ENCODE measurements at regions not wholly inside any gene's neighbourhood (a gene's known extent, or its start where the extent isn't known, plus 50 kb on each side); places are given as distances from the start of the nearest gene placed in this dataset.

- no peak for DNase-seq (ENCODE audit: extremely low read depth in 1 of 4, low spot score in 3 of 4)
- intact Hi-C loops (cut with micrococcal nuclease): loop anchor here (2.0 kb wide), 2 partner anchors 44 to 56 kb away; no protein-coding TSS in a partner anchor
- peak overlapping the region; percentile 83; the same call in 2 of the 3 replicates for H3K27ac ChIP-seq (ENCODE audit: extremely low read depth, low read depth, low read length)
- BruUV-seq (replicated peaks): no TSS peak
- H3K79me2 ChIP-seq (ENCODE audit: control insufficient read depth, insufficient read depth, low read length): no peaks in the 10 kb centered on the region
- ChIA-PET POLR2A (interaction anchor here (0.6 to 3.1 kb wide), 15 partner anchors 8 to 534 kb away, joined by 3 to 21 read pairs (median 4); no protein-coding TSS in a partner anchor), CTCF (ENCODE audit: low intra/inter-chr PET ratio) (no interaction called here)
- no peaks in the 10 kb centered on the region for H3K36me3 ChIP-seq (ENCODE audit: control insufficient read depth, insufficient read depth, low read length)
- in situ Hi-C loops (cut with MboI): no loop called here
- H3K9me1 ChIP-seq (ENCODE audit: control insufficient read depth, insufficient read depth, low read length): no peaks in the 10 kb centered on the region
- no peaks in the 10 kb centered on the region for H3K9me3 ChIP-seq (replicated peaks; ENCODE audit: control insufficient read depth, insufficient read depth, low read depth, low read length)
- no peak overlapping the region for H3K4me3 ChIP-seq
- H4K20me1 ChIP-seq (replicated peaks; ENCODE audit: control insufficient read depth, insufficient read depth, low read length): no peaks in the 10 kb centered on the region
- peak overlapping the region; percentile 54; the same call in 1 of the 2 replicates for H3K4me2 ChIP-seq (ENCODE audit: insufficient read depth, low read length)
- peak overlapping the region; percentile 29; the same call in 1 of the 2 replicates for H2AFZ ChIP-seq (ENCODE audit: low read depth, low read length)
- H3K27me3 ChIP-seq (ENCODE audit: control insufficient read depth in 2 of 2, insufficient read depth in 2 of 2, low read length in 2 of 2): no peaks in the 10 kb centered on the region
- no peak overlapping the region for H3K9ac ChIP-seq (ENCODE audit: insufficient read depth in 1 of 2, low read depth in 2 of 2, low read length in 2 of 2)
- H3K4me1 ChIP-seq (replicated peaks in 1 of 2; ENCODE audit: control insufficient read depth in 2 of 2, insufficient read depth in 2 of 2, low read length in 2 of 2): peaks cover 33 to 43% of the 10 kb centered on the region in 2 experiments
- 6% methylated on average over 4 of the region's 4 CpGs for WGBS (ENCODE audit: insufficient coverage, low coverage, missing lambda C conversion rate)
- peak; percentile 12 for ATAC-seq
- FAIRE-seq: no peak
- no peak for TF ChIP-seq MBD2 (IDR thresholded peaks at IDR 0.05; ENCODE audit: borderline replicate concordance, low read depth)
- TF ChIP-seq TFE3 (CRISPR knock-in tag; IDR thresholded peaks at IDR 0.05): no peak
- peak; percentile 10; the same call in 1 of the 2 replicates for TF ChIP-seq DNMT1 (IDR thresholded peaks at IDR 0.05)
- 0 out of 2 replicates have a peak, but pooled peaks have one; percentile 24 for TF ChIP-seq CEBPB (tag; IDR thresholded peaks at IDR 0.05)
- no peak for TF ChIP-seq ZKSCAN3 (CRISPR knock-in tag; IDR thresholded peaks at IDR 0.05)
- TF ChIP-seq ZNF174 (CRISPR knock-in tag; IDR thresholded peaks at IDR 0.05): no peak
- TF ChIP-seq NKRF (IDR thresholded peaks at IDR 0.05; ENCODE audit: borderline replicate concordance): 0 out of 2 replicates have a peak, but pooled peaks have one; percentile 17
- no peak for TF ChIP-seq E2F5 (CRISPR knock-in tag; IDR thresholded peaks at IDR 0.05)
- TF ChIP-seq ARNT (IDR thresholded peaks at IDR 0.05): 0 out of 4 replicates have a peak, but pooled peaks of 1 of the 2 experiments have one; percentile 12
- no peak for TF ChIP-seq MAFG (tag; conservative IDR thresholded peaks at IDR 0.05)
- no peak for TF ChIP-seq THRAP3 (IDR thresholded peaks at IDR 0.05; ENCODE audit: borderline replicate concordance)
- TF ChIP-seq PREB (CRISPR knock-in tag; IDR thresholded peaks at IDR 0.05): no peak
- no peak for TF ChIP-seq ZNF830 (CRISPR knock-in tag; IDR thresholded peaks at IDR 0.05)
- TF ChIP-seq ZNF551 (CRISPR knock-in tag; IDR thresholded peaks at IDR 0.05): no peak
- TF ChIP-seq GMEB1 (CRISPR knock-in tag; IDR thresholded peaks at IDR 0.05): no peak
Observed at GRCh38 chr1:182256931-182257330, 134.7 kb downstream of the GLUL start.

Data from K562 (cell line).